ENCODE measurements at regions not wholly inside any gene's neighbourhood (a gene's known extent, or its start where the extent isn't known, plus 50 kb on each side); places are given as distances from the start of the nearest gene placed in this dataset.

DNA sequence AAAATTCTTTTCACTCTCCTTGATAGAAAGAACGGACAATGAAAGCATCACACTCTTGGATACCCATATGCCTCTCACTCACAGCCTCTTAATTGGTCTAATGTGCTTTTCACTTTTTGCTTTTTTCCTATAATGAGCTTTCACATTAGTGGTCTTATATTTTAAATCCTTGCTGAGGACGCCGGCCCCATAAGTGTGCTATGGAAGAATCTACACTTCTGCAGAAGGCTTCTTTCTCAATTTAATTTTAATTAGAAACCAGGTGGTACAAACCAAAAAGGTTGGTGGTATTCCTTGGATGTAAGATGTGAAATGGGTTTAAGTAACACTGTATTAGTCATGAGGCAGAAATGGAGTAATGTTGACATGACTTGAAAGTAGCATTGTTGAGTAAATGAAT lies 190.6 kb upstream of the NFIA start:
- TF ChIP-seq, protein P1, sequence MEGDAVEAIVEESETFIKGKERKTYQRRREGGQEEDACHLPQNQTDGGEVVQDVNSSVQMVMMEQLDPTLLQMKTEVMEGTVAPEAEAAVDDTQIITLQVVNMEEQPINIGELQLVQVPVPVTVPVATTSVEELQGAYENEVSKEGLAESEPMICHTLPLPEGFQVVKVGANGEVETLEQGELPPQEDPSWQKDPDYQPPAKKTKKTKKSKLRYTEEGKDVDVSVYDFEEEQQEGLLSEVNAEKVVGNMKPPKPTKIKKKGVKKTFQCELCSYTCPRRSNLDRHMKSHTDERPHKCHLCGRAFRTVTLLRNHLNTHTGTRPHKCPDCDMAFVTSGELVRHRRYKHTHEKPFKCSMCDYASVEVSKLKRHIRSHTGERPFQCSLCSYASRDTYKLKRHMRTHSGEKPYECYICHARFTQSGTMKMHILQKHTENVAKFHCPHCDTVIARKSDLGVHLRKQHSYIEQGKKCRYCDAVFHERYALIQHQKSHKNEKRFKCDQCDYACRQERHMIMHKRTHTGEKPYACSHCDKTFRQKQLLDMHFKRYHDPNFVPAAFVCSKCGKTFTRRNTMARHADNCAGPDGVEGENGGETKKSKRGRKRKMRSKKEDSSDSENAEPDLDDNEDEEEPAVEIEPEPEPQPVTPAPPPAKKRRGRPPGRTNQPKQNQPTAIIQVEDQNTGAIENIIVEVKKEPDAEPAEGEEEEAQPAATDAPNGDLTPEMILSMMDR (IDR thresholded peaks at IDR 0.05 in 2 of 3, conservative IDR thresholded peaks at IDR 0.05 in 1 of 3; ENCODE audit: borderline replicate concordance in 1 of 3, insufficient read depth in 1 of 3, low read depth in 2 of 3, low read length in 2 of 3) = no peak
- no peak for TF ChIP-seq YY1 (IDR thresholded peaks at IDR 0.05; ENCODE audit: extremely low read depth, insufficient replicate concordance, low read depth, low read length)
- no peak for TF ChIP-seq POLR2A (IDR thresholded peaks at IDR 0.05; ENCODE audit: borderline replicate concordance, extremely low read depth, insufficient read depth, insufficient read length)
- no peak for TF ChIP-seq TCF7L2 (IDR thresholded peaks at IDR 0.05; ENCODE audit: borderline replicate concordance, extremely low read depth, insufficient read depth, insufficient read length)
- TF ChIP-seq EZH2 (IDR thresholded peaks at IDR 0.05) = no peak
- TF ChIP-seq, protein P2, sequence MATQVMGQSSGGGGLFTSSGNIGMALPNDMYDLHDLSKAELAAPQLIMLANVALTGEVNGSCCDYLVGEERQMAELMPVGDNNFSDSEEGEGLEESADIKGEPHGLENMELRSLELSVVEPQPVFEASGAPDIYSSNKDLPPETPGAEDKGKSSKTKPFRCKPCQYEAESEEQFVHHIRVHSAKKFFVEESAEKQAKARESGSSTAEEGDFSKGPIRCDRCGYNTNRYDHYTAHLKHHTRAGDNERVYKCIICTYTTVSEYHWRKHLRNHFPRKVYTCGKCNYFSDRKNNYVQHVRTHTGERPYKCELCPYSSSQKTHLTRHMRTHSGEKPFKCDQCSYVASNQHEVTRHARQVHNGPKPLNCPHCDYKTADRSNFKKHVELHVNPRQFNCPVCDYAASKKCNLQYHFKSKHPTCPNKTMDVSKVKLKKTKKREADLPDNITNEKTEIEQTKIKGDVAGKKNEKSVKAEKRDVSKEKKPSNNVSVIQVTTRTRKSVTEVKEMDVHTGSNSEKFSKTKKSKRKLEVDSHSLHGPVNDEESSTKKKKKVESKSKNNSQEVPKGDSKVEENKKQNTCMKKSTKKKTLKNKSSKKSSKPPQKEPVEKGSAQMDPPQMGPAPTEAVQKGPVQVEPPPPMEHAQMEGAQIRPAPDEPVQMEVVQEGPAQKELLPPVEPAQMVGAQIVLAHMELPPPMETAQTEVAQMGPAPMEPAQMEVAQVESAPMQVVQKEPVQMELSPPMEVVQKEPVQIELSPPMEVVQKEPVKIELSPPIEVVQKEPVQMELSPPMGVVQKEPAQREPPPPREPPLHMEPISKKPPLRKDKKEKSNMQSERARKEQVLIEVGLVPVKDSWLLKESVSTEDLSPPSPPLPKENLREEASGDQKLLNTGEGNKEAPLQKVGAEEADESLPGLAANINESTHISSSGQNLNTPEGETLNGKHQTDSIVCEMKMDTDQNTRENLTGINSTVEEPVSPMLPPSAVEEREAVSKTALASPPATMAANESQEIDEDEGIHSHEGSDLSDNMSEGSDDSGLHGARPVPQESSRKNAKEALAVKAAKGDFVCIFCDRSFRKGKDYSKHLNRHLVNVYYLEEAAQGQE (IDR thresholded peaks at IDR 0.05; ENCODE audit: low read depth) = no peak
- no peak for TF ChIP-seq FOSL1 (IDR thresholded peaks at IDR 0.05; ENCODE audit: low read depth)
- no peak for TF ChIP-seq POLR2AphosphoS5 (IDR thresholded peaks at IDR 0.05; ENCODE audit: low read depth, low read length)
- no peak for TF ChIP-seq SRF (IDR thresholded peaks at IDR 0.05; ENCODE audit: low read depth)
- TF ChIP-seq ZNF274 (IDR thresholded peaks at IDR 0.05; ENCODE audit: low read depth, low read length) = no peak
- TF ChIP-seq CEBPB (IDR thresholded peaks at IDR 0.05; ENCODE audit: low read depth) = no peak

Data from HCT116 (cell line).